ENCODE measurements at regions not wholly inside any gene's neighbourhood (a gene's known extent, or its start where the extent isn't known, plus 50 kb on each side); places are given as distances from the start of the nearest gene placed in this dataset.
"Not testable (repeated sequence)": the region's sequence is repeated elsewhere in the genome, so short reads cannot be mapped to it uniquely, and the experiment has no call there.

- intact Hi-C loops (cut with micrococcal nuclease) = no loop called here
- no peak for DNase-seq
- ATAC-seq = no peak
Observed at GRCh38 chr11:112644410-112645131, 316.6 kb upstream of the NCAM1 start.

GRCh38 chr11:112649856-112650255 is 311.4 kb upstream of the NCAM1 start:
- DNase-seq (no peak), ATAC-seq (no peak)
- intact Hi-C loops (cut with micrococcal nuclease) = no loop called here

- intact Hi-C loops (cut with micrococcal nuclease) = no loop called here
- ATAC-seq (peak; percentile 89), DNase-seq (no peak)
Observed at GRCh38 chr11:112650527-112650926, 310.7 kb upstream of the NCAM1 start.

- intact Hi-C loops (cut with micrococcal nuclease) = no loop called here
- DNase-seq (no peak), ATAC-seq (peak; percentile 75)
Observed at GRCh38 chr11:112651386-112651785, 309.8 kb upstream of the NCAM1 start.

GRCh38 chr11:112652786-112653390 is 308.3 kb upstream of the NCAM1 start:
- ATAC-seq (no peak), DNase-seq (no peak)
- intact Hi-C loops (cut with micrococcal nuclease) = no loop called here

GRCh38 chr11:112655371-112655770 is 305.8 kb upstream of the NCAM1 start:
- intact Hi-C loops (cut with micrococcal nuclease) = no loop called here

GRCh38 chr11:112656772-112657428 is 304.3 kb upstream of the NCAM1 start:
- intact Hi-C loops (cut with micrococcal nuclease) = no loop called here
- ATAC-seq = peak; percentile 53
- DNase-seq = no peak

More at GRCh38 chr11:112655371-112655770, 305.8 kb upstream of the NCAM1 start:
- DNase-seq = peak; percentile 89
- ATAC-seq = peak; percentile 75

- ATAC-seq = peak; percentile 75
- no peak for DNase-seq
- intact Hi-C loops (cut with micrococcal nuclease) = no loop called here
Observed at GRCh38 chr11:112658431-112658878, 302.8 kb upstream of the NCAM1 start.

- ATAC-seq (no peak), DNase-seq (no peak)
- intact Hi-C loops (cut with micrococcal nuclease) = no loop called here
Observed at GRCh38 chr11:112661146-112661545, 300.1 kb upstream of the NCAM1 start.

- ATAC-seq = no peak
- no peak for DNase-seq
- intact Hi-C loops (cut with micrococcal nuclease) = no loop called here
Observed at GRCh38 chr11:112661571-112661970, 299.6 kb upstream of the NCAM1 start.

GRCh38 chr11:112662554-112662953 is 298.7 kb upstream of the NCAM1 start:
- intact Hi-C loops (cut with micrococcal nuclease) = no loop called here
- ATAC-seq = no peak
- no peak for DNase-seq

- no peak for ATAC-seq
- intact Hi-C loops (cut with micrococcal nuclease) = no loop called here
- DNase-seq = no peak
Observed at GRCh38 chr11:112663947-112664634, 297.1 kb upstream of the NCAM1 start.

GRCh38 chr11:112665291-112665690 is 295.9 kb upstream of the NCAM1 start:
- ATAC-seq = no peak
- DNase-seq = no peak
- intact Hi-C loops (cut with micrococcal nuclease) = no loop called here

- DNase-seq (no peak), ATAC-seq (no peak)
- intact Hi-C loops (cut with micrococcal nuclease) = no loop called here
Observed at GRCh38 chr11:112666253-112666652, 295.0 kb upstream of the NCAM1 start.

GRCh38 chr11:112670806-112671570 is 290.2 kb upstream of the NCAM1 start:
- DNase-seq (no peak), ATAC-seq (no peak)
- intact Hi-C loops (cut with micrococcal nuclease) = no loop called here

GRCh38 chr11:112673401-112673800 is 287.8 kb upstream of the NCAM1 start:
- DNase-seq; intact Hi-C loops (cut with micrococcal nuclease); ATAC-seq: not testable (repeated sequence)

GRCh38 chr11:112685111-112685510 is 276.1 kb upstream of the NCAM1 start:
- ATAC-seq (no peak), DNase-seq (no peak)
- intact Hi-C loops (cut with micrococcal nuclease) = no loop called here

- intact Hi-C loops (cut with micrococcal nuclease) = no loop called here
- ATAC-seq (no peak), DNase-seq (no peak)
Observed at GRCh38 chr11:112689851-112690250, 271.4 kb upstream of the NCAM1 start.

GRCh38 chr11:112693781-112694180 is 267.4 kb upstream of the NCAM1 start:
- ATAC-seq = no peak
- DNase-seq = no peak
- intact Hi-C loops (cut with micrococcal nuclease) = no loop called here

Measured in left ventricle myocardium superior (tissue), 1 donor.